ENCODE measurements at regions not wholly inside any gene's neighbourhood (a gene's known extent, or its start where the extent isn't known, plus 50 kb on each side); places are given as distances from the start of the nearest gene placed in this dataset.
A peak's percentile ranks its signal among the peaks of the same experiment; 100 is the strongest.

DNA sequence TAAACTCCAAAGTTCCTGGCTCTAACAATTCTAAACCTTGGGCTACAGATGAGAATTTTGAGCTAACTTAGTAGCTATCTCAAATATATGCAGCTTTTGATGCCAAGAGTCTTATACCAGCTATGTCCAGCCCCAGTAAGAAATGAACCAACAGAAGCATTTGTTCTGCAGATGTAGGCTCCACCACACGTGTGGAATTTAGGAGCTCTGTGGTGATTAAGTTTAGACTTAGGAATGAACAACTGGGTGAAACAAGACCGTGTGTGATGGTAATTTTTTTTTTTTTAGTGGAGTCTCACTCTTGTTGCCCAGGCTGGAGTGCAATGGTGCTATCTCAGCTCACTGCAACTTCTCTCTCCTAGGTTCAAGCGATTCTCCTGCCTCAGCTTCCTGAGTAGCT is 179.7 kb downstream of the ANKRD30B start:
- Histone ChIP-seq H3K4me1 (ENCODE audit: low read depth) (no peaks in the 10 kb centered on the region), H3K36me3 (ENCODE audit: low read depth) (no peaks in the 10 kb centered on the region), H3K9me3 (no peaks in the 10 kb centered on the region), H3K4me3 (no peak overlapping the region)
- DNase-seq (no peak), ATAC-seq (no peak)
- TF ChIP-seq, protein P1, sequence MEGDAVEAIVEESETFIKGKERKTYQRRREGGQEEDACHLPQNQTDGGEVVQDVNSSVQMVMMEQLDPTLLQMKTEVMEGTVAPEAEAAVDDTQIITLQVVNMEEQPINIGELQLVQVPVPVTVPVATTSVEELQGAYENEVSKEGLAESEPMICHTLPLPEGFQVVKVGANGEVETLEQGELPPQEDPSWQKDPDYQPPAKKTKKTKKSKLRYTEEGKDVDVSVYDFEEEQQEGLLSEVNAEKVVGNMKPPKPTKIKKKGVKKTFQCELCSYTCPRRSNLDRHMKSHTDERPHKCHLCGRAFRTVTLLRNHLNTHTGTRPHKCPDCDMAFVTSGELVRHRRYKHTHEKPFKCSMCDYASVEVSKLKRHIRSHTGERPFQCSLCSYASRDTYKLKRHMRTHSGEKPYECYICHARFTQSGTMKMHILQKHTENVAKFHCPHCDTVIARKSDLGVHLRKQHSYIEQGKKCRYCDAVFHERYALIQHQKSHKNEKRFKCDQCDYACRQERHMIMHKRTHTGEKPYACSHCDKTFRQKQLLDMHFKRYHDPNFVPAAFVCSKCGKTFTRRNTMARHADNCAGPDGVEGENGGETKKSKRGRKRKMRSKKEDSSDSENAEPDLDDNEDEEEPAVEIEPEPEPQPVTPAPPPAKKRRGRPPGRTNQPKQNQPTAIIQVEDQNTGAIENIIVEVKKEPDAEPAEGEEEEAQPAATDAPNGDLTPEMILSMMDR (IDR thresholded peaks at IDR 0.05): no peak
- intact Hi-C loops (cut with DNase I, micrococcal nuclease): no loop called here

DNA sequence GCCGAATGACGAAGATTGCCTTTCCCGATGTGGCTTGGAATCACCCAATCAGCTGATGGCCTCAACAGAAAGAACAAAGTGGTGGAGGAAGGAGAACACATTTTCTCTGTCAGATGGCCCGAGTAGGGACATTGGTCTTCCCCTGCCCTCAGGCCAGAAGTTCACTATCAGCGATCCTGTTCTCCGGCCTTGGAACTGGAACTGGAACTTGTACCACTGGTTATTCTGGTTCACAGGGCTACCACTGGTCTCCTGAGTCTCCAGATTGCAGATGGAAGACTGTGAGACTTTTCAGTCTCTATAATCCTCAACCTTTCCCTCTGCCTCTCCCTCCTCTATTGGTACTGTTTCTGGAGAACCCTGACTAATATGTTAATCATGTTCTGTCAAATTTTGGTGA is 180.4 kb downstream of the ANKRD30B start:
- H3K9me3 ChIP-seq: no peaks in the 10 kb centered on the region
- TF ChIP-seq, protein P1 (IDR thresholded peaks at IDR 0.05): no peak
- DNase-seq (no peak), ATAC-seq (no peak)
- H3K36me3 ChIP-seq (ENCODE audit: low read depth): no peaks in the 10 kb centered on the region
- peaks cover 6% of the 10 kb centered on the region for H3K4me1 ChIP-seq (ENCODE audit: low read depth)
- H3K4me3 ChIP-seq: no peak overlapping the region
- intact Hi-C loops (cut with DNase I, micrococcal nuclease): no loop called here

GRCh38 chr18:14930076-14930475 is 182.1 kb downstream of the ANKRD30B start:
- DNase-seq: no peak
- Histone ChIP-seq H3K9me3 (no peaks in the 10 kb centered on the region), H3K4me1 (ENCODE audit: low read depth) (peaks cover 22% of the 10 kb centered on the region), H3K36me3 (ENCODE audit: low read depth) (no peaks in the 10 kb centered on the region), H3K4me3 (no peak overlapping the region)
- no peak for ATAC-seq
- TF ChIP-seq, protein P1 (IDR thresholded peaks at IDR 0.05): no peak
- intact Hi-C loops (cut with DNase I, micrococcal nuclease): no loop called here

DNA sequence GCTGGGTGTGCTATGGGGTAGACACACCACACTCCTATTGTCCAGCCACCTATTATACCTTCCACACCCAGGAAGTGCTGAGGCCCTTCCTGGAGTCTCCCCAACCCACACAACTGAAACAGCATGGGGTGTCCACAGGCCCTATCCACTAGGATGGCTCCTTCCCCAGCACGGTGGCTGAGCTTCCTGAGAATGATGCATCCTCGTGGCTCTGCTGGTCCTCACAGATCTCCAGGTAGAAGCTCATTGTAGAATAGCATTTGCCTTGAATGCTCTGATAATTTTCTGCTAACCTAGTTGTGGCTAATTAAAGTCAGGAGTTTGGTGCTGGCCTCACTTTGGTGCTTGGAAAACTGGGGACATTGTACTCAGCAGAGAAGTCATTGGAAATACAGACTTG is 182.6 kb downstream of the ANKRD30B start:
- no peak for ATAC-seq
- DNase-seq: no peak
- Histone ChIP-seq H3K4me3 (no peak overlapping the region), H3K9me3 (no peaks in the 10 kb centered on the region), H3K36me3 (ENCODE audit: low read depth) (no peaks in the 10 kb centered on the region), H3K4me1 (ENCODE audit: low read depth) (peaks cover 25% of the 10 kb centered on the region)
- intact Hi-C loops (cut with DNase I, micrococcal nuclease): no loop called here
- TF ChIP-seq, protein P1 (IDR thresholded peaks at IDR 0.05): no peak

DNA sequence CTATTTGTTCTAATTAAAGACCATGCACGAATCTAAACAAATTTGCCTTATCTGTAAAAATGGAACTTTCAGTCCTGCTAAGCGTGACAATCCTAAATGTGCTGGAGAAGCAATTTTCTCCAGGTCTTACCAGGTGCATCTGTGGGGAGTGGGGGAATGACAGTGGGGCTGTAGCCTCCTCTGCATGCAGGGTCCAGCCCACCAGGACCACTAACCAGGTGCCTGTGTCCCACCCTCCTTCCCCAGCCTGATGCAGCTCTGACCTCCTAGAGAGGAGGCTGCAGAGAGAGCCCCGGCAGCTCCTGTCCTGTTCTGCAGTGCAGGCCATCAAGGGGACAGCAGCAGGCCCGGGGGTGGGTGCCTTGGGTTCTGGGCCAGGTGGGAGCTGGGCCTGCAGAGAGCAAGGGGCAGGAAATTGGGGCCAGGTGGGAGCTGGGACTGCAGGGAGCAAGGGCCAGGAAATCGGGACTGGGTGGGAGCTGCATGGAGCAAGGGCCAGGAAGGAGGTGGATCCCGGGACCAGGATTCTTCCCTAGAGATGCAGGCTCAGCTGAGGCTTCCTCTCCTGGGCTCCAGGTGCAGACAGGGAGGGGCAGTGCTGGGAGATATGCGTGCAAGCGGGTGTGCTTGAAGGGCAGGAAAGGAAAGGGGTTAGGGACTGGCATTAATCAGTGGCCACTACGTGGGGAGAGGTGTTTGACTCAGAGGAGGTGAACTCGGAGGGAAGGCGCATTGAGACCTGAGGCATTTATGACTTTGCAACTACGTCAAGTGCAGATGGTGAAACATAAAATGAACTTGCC is 185.3 kb downstream of the ANKRD30B start:
- H3K36me3 ChIP-seq (ENCODE audit: low read depth): no peaks in the 10 kb centered on the region
- no peaks in the 10 kb centered on the region for H3K9me3 ChIP-seq
- intact Hi-C loops (cut with DNase I, micrococcal nuclease): no loop called here
- ATAC-seq (peak; percentile 67), DNase-seq (peak in 1 of 3 donors; percentile 46)
- H3K4me1 ChIP-seq (ENCODE audit: low read depth): peaks cover 39% of the 10 kb centered on the region
- H3K4me3 ChIP-seq: no peak overlapping the region
- TF ChIP-seq, protein P1 (IDR thresholded peaks at IDR 0.05): no peak

Data from mucosa of descending colon (tissue), 3 donors.